HS-27A (cell line): ENCODE measurements at regions not wholly inside any gene's neighbourhood (a gene's known extent, or its start where the extent isn't known, plus 50 kb on each side); places are given as distances from the start of the nearest gene placed in this dataset.
"Not testable (repeated sequence)": the region's sequence is repeated elsewhere in the genome, so short reads cannot be mapped to it uniquely, and the experiment has no call there.

Experiments
- DNase-seq: peaks from one replicate; pipeline ENCODE4 v3.0.0-alpha.2; 2012; ENCODE audit warnings: low read depth, missing footprints

- no peak for DNase-seq
These were observed 112.3 kb downstream of the MIAT start for GRCh38 chr22:26769663-26770062.

- no peak for DNase-seq
These were observed 113.2 kb downstream of the MIAT start for GRCh38 chr22:26770624-26771023.

GRCh38 chr22:26773054-26773453, 115.7 kb downstream of the MIAT start:
- not testable (repeated sequence) for DNase-seq

DNA sequence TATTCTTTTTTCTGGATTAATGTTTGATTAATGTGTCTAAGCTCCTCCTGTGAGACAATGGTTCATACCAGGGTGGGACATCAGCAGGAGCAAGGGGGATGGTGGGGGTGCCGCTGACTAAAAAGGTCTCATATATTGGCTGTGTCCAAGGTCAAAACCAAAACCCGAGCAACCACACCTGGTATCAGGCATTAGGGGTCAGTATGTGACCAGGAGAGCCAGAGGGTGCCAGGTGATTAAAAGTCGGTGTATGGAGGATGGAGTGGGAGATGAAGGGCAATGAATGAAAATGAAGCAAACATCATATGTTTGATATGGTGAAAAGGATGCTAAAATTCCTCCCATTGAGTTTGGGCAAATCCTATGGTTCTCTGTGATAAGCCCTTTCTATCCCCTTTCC, 118.0 kb downstream of the MIAT start:
- no peak for DNase-seq

DNA sequence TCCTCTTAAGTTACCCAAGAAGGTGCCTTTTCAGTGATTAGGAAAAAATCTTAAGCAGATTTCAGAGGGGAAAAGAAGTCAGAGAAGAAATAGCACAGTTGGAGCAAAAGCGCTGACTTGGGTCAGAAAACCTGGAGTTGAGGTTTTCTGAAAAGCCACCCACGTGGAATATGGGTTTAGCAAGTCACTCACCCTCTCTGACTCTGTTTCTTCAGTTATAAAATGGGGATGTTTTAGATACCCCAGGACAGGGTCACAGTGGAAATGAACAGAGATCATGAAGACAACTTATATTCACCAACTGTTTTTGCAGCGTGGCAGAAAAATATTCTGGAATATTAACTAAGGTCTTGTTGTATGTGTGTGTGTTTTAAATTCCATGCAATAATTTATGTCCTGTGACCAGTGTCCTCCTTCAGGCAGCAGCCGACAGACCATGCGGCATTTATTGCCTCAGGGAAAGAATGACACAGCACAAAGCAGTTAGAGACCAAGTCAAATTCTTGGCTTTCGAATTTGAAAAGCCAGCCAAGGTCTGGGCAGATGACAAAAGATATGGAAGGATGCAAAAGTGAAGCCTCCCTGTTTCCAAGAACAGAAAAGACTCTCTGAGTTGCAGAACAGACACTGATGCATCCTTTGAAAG, 119.9 kb downstream of the MIAT start:
- DNase-seq = no peak

- no peak for DNase-seq
These were observed 121.0 kb downstream of the MIAT start for GRCh38 chr22:26778372-26778771.

GRCh38 chr22:26779108-26779507, 121.7 kb downstream of the MIAT start:
- no peak for DNase-seq

GRCh38 chr22:26779929-26780328, 122.5 kb downstream of the MIAT start:
- no peak for DNase-seq

DNA sequence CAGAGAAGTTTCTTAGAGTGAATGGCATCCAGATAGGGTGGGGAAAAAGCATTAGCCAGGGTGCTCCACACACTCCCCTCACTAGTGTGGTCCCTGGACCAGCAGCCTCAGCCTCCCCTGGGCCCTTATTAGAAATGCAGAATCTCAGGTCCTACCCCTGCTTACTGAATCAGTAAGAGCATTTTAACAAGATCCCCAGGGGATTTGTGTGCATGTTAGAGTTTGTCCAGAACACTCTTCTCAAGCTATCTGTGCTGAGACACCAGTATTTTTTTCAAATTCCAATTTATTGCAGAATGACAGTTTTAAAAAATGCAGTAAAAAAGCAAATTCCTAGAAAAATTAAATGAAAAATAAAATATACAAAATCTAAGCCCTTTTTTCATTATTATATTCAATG, 123.1 kb downstream of the MIAT start:
- no peak for DNase-seq

GRCh38 chr22:26781062-26781461, 123.7 kb downstream of the MIAT start:
- DNase-seq = no peak

- DNase-seq = no peak
These were observed 124.2 kb downstream of the MIAT start for GRCh38 chr22:26781596-26781995.

GRCh38 chr22:26783885-26784284, 126.5 kb downstream of the MIAT start:
- DNase-seq = no peak

GRCh38 chr22:26784772-26785171, 127.4 kb downstream of the MIAT start:
- DNase-seq = no peak

- no peak for DNase-seq
These were observed 128.5 kb downstream of the MIAT start for GRCh38 chr22:26785932-26786331.

GRCh38 chr22:26786398-26786797, 129.0 kb downstream of the MIAT start:
- no peak for DNase-seq

DNA sequence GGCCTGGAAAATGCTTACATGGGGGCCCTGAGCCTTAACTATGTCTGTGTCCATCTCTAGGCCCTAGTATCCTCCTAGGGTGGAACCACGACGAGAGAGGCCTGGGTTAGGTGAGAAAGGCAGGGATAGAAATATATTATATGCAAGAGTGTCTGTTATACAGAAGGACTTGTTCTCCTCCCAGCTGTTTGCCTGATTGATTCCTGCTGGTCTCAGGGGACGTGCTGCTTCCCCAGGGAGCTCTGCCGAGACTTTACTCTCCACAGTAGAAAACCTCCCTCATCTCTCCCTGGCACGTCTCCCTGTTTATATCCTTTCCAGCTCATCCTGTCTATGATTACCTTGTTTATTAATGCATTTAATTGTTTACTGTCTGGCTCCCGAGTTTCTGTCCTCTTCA, 132.6 kb downstream of the MIAT start:
- no peak for DNase-seq

- no peak for DNase-seq
These were observed 135.1 kb downstream of the MIAT start for GRCh38 chr22:26792522-26792921.

DNA sequence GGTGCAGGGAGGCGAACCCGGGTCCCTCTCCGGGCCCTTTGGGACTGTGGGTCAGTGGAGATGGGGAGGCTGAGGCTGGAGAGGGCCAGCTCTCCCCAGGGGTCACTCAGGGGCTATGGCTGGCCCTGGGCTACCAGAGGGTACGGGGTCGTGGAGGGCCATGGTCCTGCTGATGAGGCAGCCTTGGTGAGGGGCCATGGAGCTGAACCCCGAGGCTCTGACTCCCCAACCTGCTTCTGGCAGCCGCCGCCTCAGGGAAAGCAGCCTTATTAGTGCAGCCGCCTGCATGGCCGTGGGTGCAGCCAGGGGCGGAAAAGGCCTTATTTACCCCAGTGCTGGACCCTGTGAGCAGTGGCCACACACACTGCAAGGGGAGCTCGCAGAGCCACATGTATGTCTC, 139.4 kb downstream of the MIAT start:
- no peak for DNase-seq

DNA sequence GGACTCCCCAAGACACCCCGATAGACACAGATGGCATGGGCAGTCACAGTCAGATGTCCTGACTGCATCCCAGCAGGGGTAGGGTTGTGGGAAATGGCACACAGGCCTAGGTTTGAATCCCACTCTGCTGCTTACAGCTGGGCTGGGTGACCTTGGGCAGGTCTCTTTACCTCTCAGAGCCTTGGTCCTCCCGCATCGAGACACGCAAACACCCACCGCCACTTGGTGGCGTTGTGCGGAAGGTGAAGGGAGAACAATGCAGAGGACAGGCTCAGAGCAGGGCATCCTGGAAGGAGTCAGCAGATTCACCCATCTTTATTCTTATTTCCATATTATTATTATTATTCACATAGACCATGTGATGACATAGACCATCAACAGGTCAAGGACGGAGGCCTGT, 140.5 kb downstream of the MIAT start:
- no peak for DNase-seq

- no peak for DNase-seq
These were observed 141.2 kb downstream of the MIAT start for GRCh38 chr22:26798462-26799065.

DNA sequence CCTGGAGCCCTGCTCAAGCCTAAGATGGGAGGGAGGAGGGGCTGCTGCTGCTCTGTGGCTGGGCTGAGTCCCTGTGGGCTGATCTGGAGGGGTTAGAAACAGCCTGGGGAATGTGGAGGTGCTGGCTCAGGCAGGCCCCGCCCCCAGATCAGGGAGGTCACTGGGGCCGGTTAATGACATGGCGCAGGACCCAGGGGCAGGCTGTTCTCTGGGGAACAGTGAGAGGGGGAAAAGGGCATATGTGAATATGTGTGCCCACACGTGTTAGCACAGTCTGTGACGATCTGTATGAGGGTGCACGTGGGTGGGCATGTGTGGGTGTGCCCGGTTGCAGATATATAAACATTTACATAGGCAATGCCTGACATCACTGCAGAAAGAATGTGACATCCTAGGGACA, 143.5 kb downstream of the MIAT start:
- DNase-seq = no peak

- DNase-seq = no peak
These were observed 144.1 kb downstream of the MIAT start for GRCh38 chr22:26801449-26801848.

DNA sequence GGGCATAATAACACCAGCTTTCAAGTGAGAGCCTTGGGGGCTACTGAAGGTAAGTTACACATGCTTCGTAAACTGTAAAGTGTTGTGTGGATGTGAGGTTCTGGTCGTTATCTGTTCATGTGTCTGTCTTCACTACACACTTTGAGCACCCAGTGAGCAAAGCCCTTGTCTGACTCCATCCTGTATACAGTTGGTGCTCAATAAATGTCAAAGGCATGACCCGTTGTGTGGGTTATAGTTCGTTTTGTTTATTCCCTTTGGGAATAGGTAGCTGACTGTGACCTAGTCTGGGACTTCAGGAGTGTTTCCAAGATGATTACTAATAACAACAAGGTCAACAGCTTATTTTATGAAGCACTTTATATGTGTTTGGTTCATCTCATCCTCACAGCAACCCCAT, 146.9 kb downstream of the MIAT start:
- DNase-seq = no peak

DNA sequence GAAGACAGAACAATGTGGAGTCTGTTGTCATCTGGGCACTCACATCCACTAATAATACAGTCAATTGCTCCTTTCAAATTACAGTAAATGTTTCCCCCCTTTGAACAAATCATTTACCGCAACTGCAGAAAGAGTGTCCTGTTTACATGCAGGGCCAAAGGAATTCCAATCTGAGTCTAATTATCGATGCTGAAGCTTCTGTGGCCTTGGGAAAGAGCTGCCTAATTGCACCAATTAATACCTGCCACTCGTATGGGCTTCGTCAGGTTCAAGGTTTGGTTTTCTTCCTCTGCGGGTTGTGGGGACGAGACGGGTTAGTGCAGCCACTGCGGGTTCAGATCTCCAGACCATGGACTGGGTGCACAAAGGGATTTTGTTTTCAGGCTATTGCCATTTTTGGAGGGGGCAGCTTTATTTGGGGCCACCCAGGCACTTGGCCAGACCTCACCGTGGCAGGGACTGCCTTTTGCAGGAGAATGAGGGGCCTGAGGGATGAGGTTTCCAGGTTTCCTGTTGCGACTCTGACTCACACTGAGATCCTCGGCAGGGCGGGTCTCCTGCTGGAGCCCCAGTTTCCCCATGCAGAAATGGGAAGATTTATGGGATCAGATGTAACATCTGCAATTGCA, 147.6 kb downstream of the MIAT start:
- no peak for DNase-seq
